NCI-H1092 treated with DMSO at 0.1 percent for 48 hours (cell line): ENCODE measurements at regions not wholly inside any gene's neighbourhood (a gene's known extent, or its start where the extent isn't known, plus 50 kb on each side); places are given as distances from the start of the nearest gene placed in this dataset.
"Not testable (repeated sequence)": the region's sequence is repeated elsewhere in the genome, so short reads cannot be mapped to it uniquely, and the experiment has no call there.

Experiments
- DNase-seq: peaks from one replicate; lab custom pipeline; 2025; lab: John Stamatoyannopoulos, UW

DNA sequence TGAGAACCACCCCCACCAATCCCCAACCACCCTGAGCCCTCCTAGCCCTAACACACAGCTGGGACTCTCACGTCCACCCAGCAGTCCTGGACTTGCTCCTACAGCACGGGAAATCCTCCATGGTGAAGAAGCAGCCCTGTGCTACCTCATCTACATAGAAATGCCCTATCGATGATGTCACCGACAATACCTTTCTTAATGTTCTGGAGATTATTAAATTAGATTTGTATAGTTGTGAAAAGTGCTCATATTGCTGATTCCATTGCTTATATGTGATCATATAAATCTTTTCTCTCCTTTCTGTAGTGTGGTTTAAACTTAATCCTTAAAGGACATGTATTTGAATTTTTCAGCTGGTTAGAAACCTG lies 97.1 kb downstream of the PPIAL4G start:
- not testable (repeated sequence) for DNase-seq

DNA sequence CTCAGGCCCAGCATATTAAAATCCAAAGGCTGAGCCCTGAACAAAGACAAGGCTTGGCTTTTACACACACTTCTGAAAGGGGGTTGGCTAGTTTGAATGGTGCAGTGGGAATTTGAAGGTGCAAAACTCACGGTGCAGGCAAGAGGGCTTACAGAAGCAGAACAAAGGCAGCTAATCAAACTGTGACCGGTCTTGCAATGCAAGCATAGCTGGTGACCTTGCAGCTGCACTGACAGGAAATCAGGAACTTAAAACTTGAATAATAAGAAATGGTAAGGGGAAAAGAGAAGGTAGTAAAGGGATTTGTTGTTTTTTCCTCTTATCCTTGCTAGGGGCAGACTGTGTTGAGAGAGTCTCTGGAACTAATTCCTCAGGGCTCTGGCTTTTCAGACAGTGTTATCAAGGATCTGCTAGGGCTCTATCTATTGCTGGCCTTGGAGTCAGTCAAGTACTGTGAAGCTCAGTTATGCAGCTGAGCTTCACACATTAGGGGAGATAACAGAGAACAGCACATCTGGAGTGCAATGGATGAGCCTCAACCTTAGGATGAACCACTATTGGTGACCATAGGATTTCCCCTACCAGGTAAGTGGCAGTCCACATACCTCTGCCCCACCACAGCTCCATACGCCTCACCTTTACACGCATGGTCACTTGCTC lies 97.6 kb downstream of the PPIAL4G start:
- no peak for DNase-seq

GRCh38 chr1:148383966-148384365 lies 99.1 kb downstream of the PPIAL4G start:
- no peak for DNase-seq

- DNase-seq, result no peak
Observed at GRCh38 chr1:148379697-148380096, 103.4 kb downstream of the PPIAL4G start.

- no peak for DNase-seq
Observed at GRCh38 chr1:148379170-148379500, 104.0 kb downstream of the PPIAL4G start.

DNA sequence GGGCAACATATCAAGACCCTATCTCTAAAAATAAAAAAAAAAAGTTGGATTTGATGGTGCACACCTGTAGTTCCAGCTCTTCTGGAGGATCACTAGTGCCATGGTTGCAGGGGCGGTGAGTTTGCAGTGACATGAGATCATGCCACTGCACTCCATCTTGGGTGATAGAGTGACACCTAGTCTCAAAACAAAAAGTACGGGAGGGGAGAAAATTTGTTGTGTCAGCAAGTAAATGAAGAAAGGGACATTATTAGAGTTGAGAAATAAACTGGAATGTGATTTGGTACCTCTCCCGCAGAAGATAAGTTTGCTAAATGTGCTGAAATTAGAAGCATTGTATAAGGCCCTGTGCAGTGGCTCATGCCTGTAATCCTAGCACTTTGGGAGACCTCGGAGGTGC lies 105.1 kb downstream of the PPIAL4G start:
- not testable (repeated sequence) for DNase-seq

DNA sequence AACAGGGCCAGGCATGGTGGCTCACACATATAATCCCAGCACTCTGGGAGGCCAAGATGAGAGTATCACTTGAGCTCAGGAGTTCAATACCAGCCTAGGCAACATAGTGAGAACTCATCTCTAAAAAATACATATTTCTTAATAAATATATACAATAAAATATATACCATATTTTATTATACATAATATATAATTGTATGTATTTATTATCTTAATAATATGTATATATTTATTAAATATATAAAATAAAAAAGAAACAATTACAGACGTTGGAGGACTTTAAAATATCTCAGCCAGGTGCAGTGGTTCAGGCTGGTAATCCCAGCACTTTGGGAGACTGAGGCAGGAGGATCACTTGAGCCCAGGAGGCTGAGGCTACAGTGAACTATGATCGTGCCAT lies 106.1 kb downstream of the PPIAL4G start:
- DNase-seq, result not testable (repeated sequence)

GRCh38 chr1:148374101-148374500 lies 109.0 kb downstream of the PPIAL4G start:
- DNase-seq, result no peak

DNA sequence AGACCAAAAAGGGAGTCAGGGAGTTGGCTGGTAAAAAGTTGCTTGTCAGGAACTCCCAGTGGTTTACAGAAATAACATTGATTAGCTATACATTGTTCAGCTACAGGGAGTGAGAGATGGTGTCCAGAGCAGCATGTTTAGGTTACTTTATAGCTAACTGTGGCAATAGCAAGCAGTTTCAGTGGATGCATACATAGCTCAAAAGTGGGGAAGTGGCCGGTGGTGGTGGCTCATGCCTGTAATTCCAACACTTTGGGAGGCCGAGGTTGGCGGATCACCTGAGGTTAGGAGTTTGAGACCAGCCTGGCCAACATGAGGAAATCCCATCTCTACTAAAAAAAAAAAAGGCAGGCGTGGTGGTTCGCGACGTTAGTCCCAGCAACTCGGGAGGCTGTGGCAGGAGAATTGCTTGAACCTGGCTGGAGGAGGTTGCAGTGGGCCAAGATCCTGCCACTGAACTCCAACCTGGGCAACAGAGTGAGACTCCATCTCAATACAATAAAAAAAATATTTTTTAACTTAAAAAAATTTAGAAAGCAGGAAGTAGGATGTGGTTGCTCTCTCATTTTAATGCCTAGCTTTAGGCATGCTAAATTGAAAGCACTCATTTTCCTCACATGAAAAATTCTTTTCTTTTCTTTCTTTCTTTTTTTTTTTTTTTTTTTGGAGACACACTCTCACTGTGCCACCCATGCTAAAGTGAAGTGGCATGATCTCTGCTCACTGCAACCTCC lies 109.7 kb downstream of the PPIAL4G start:
- DNase-seq, result no peak

- no peak for DNase-seq
Observed at GRCh38 chr1:148372731-148373130, 110.4 kb downstream of the PPIAL4G start.

DNA sequence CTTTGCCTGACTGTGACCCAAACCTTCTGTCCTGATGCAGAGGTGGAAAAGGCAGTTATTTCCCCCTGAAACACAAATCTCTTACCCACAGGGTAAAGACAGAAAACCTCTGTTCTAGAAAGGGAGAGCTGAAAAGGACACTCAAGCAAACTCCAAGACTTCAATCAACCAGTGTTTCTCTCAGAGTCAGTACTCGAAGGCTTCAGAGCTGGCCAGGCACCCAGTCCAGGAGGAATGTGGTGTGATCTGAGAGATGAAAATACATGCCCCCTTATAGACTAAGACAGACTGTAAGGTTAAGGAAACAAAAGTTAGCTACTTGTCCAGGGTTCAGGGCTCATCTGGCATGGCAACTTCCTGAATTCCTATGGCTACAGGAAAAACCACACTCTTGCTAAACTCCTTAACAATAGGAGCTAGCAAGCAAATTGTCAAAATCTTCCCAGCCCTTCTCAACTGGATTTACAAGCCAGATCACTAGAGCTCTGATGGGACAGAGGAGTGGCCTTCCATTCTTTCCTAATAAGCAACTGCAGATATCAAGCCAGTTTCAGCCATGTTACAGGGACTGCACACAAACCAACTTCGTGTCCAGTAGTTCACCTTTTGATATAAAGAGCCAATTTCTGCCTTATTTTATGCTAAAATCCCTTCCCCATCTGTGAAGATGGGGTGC lies 110.9 kb downstream of the PPIAL4G start:
- not testable (repeated sequence) for DNase-seq

- peak; percentile 39 for DNase-seq
Observed at GRCh38 chr1:148371551-148371994, 111.5 kb downstream of the PPIAL4G start.

DNA sequence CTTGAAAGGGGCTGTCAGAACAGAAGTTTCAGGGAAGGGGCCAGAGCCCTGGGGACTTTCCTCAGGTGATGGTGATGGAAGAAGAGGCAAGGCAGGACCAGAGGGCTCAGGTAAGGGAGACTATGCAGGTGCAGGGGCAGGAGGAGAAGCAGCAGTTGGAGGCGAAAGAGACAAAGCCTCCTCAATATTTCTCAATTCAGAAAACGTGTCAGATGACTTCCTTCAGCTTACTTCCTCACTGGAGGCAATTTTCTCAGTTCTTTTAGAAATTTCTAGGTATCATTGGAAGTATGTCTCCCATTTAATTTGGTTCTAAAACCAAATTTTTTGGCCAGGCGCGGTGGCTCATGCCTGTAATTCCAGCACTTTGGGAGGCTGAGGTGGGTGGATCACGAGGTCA lies 112.4 kb downstream of the PPIAL4G start:
- not testable (repeated sequence) for DNase-seq

DNA sequence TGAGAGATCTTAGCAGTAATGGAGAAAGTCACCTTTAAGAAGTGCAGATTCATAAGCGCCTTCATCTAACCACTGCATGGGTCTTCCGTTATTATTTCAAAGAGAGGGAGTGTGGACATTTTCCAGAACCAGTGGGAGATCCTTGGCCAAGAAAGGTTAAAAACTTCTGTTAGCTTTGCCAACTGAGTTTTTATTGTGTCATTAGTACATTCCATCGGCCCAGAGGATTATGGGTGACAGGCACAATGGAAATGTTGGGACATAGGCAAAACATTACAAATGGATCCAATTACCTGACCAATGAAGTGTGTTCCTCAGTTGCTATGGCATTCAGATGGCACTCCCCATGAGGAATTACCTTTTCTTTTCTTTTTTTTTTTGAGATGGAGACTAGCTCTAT lies 115.5 kb downstream of the PPIAL4G start:
- no peak for DNase-seq

DNA sequence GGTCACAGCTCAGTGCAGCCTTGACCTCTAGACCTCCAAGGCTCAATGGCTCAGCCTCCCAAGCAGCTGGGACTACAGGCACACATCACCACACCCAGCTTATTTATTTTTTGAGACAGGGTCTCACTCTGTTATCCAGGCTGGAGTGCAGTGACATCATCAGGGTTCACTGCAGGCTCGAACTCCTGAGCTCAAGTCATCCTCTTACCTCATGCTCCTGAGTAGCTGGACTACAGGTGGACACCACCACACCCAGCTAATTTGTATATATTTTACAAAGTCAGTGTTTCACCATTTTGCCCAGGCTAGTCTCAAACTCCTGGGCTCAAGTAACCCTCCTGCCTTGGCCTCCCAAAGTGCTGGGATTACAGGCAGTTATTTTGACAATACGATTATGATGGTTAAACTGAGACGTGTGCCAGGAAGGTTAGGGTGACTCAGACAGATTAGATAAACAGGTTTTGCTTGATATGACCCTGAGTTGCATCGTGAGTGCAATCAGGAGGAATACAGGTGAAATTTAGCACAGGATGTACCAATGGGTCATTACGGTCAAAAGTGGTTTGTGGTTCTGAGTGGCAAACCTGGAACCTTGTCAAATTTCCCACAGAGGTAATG lies 116.9 kb downstream of the PPIAL4G start:
- DNase-seq, result not testable (repeated sequence)

DNA sequence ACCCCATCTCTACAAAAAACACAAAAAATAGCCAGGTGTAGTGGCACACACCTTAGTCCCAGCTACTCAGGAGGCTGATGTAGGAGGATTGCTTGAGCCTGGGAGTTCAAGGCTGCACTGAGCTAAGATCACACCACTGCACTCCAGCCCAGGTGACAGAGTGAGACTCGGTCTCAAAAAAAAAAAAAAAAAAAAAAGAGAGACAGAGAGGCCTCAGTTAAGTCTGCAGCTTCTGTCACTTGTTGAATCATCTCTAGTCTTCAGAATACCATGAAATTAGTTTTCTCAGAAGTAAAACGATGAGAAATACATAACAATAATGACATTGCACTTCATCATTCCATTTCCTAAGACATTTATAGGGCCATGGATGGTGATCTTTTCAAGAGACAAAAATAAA lies 118.0 kb downstream of the PPIAL4G start:
- not testable (repeated sequence) for DNase-seq

GRCh38 chr1:148363979-148364378 lies 119.1 kb downstream of the PPIAL4G start:
- not testable (repeated sequence) for DNase-seq

GRCh38 chr1:148363439-148363810 lies 119.7 kb downstream of the PPIAL4G start:
- no peak for DNase-seq

DNA sequence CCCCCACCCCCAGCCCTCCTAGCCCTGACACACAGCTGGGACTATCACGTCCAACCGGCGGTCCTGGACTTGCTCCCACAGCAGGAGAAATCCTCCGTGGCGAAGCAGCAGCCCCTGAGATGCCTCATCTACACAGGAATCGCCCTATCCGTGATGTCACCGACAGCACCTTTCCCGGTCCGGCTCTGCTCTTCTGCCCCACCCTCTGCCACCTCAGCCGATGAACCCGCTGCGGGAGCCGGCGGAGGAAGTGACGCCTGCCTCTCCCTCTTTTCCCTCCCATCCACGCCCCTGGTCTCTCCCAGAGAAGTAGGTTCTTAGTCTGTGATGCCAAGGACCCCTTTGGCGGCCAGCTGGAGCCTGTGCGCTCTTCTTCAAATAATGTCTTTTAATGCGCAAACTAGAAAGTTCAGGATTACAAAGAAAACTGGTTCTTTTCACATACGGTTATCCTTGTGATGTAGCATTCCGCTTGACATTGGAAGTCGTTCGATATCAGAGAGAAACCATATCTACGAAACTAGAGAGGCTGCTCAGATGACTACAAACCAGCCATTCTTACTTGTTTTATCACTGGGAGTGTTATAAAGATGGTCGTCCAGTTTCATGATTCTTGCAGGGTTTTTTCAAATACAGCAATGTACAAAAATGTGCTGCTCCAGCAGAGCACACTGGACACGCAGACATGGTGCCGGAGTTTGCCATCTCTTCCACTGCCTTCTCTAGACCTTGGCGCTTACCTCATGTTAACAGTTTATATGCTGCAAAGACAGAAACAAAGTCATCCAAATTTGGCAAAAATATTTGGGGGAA lies 120.3 kb downstream of the PPIAL4G start:
- DNase-seq, result no peak

DNA sequence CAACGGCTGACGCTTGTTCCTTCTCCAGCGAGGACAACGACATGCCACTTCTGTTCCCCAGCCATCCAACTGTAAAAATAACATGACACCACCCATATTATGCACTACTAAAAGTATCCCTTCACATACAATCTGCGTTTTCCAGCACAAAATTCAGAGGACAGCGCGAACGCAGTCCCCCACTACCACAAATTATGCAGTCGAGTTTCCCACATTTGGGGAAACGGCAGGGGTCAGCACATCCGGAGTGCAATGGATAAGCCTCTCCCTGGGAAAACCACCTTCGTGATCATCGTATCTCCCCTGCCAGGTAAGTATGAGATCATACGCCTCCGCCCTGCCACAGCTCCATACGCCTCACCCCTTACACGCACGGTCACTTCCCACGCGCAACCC lies 120.9 kb downstream of the PPIAL4G start:
- no peak for DNase-seq

- DNase-seq, result not testable (repeated sequence)
Observed at GRCh38 chr1:148361427-148362215, 121.5 kb downstream of the PPIAL4G start.
